ENCODE measurements at regions not wholly inside any gene's neighbourhood (a gene's known extent, or its start where the extent isn't known, plus 50 kb on each side); places are given as distances from the start of the nearest gene placed in this dataset.

DNA sequence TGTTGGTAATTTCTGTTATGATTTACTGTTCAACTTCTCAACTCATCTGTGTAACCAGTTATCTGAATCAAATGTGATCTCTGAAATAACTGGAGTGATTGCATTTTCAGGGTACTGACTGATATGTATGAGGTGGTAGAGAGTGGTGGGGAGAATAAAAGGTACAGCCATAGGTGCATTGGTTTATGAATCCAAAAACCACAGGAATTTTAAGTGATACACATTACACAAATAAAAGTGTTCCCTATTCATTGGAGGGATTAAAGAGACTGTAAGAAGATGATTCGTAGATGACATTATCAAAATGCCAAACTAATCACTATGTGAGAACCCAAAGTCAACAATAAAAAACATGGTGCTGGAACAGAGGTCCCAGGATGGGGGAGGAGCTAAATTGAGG, 158.7 kb upstream of the RSPO3 start:
- TF ChIP-seq, protein P1, sequence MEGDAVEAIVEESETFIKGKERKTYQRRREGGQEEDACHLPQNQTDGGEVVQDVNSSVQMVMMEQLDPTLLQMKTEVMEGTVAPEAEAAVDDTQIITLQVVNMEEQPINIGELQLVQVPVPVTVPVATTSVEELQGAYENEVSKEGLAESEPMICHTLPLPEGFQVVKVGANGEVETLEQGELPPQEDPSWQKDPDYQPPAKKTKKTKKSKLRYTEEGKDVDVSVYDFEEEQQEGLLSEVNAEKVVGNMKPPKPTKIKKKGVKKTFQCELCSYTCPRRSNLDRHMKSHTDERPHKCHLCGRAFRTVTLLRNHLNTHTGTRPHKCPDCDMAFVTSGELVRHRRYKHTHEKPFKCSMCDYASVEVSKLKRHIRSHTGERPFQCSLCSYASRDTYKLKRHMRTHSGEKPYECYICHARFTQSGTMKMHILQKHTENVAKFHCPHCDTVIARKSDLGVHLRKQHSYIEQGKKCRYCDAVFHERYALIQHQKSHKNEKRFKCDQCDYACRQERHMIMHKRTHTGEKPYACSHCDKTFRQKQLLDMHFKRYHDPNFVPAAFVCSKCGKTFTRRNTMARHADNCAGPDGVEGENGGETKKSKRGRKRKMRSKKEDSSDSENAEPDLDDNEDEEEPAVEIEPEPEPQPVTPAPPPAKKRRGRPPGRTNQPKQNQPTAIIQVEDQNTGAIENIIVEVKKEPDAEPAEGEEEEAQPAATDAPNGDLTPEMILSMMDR (IDR thresholded peaks at IDR 0.05): no peak
- TF ChIP-seq POLR2A (IDR thresholded peaks at IDR 0.05): no peak

All from body of pancreas (tissue), 4 donors.